GM21786 (cell line): ENCODE measurements at regions not wholly inside any gene's neighbourhood (a gene's known extent, or its start where the extent isn't known, plus 50 kb on each side); places are given as distances from the start of the nearest gene placed in this dataset.

Experiments
- ATAC-seq: cut with Tn5 transposase; IDR thresholded peaks from one replicate; pipeline ENCODE4 v1.9.1; 2021; ENCODE audit not compliant: unreplicated experiment

DNA sequence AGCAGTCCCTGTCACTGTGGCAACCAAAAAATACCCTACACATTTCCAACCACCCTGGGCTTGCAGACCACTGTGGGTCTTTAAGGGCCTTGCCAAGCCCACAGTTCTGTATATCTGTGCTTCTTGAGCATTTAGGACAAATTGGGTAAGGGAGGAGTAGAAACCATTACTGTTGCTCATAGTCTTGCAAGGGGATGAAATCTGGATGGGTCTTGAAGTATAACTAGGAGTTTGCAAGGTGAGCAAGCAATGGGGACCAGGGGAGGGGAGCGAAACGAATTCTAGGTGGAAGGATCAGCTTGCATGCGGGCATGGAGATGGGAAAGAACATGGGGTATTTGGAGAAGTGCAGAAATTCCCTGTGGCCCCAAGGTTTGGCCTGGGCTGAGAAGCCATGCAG lies 202.9 kb downstream of the RAB11FIP4 start:
- ATAC-seq: no peak

DNA sequence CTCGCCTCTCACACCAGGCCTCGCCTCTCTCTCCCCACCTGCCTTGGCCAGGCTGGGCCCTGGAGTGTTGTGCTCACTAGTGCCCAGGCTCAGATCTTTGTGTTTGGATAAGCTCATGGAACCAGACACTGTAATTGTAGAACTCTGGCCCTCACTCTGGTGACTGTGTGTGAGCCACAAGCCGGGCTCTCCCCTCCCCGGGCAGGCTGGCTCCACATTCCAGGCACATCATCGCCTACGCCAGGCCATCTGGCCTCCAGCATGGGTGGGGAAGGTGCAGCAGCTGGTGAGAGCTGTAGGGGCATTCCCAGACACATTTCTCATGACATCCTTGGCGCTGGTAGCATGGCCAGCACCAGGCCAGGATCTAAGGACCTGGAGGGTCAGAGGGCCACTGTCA lies 202.3 kb downstream of the RAB11FIP4 start:
- ATAC-seq: no peak

DNA sequence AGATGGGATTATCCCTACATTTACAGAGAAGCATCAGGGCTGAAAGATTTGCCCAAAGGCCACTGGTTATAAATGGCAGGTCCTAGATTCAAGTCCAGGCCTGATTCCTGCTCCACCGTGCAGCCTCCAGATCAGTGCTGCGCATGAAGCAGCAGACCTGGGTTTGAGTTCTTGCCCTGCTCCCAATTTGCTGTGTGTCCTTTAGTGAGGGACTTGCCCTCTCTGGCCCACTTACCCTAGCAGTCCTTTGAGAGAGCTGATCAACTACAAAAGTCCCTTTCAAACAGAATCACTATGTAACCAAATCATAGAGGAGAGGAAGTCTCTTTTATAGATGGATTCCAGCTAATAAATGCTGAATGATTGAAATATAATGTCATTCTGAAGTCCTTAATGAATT lies 200.4 kb downstream of the RAB11FIP4 start:
- ATAC-seq: no peak

DNA sequence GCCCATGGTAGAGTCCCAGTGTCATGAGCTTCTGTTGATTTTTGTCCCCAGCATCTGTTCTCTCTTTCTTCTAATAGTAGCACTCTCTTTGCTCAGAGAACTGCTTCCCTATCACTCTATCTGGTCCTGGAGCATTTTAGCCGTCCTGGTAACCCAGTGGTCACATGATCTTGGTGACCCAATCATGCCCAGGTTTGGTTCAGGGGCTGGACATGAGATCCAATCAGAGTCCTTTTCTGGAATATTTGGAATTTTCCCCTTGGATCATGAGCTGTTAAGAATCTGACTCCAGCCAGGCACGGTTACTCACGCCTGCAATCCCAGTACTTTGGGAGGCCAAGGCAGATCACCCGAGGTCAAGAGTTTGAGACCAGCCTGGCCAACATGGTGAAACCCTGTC lies 197.0 kb downstream of the RAB11FIP4 start:
- no peak for ATAC-seq

DNA sequence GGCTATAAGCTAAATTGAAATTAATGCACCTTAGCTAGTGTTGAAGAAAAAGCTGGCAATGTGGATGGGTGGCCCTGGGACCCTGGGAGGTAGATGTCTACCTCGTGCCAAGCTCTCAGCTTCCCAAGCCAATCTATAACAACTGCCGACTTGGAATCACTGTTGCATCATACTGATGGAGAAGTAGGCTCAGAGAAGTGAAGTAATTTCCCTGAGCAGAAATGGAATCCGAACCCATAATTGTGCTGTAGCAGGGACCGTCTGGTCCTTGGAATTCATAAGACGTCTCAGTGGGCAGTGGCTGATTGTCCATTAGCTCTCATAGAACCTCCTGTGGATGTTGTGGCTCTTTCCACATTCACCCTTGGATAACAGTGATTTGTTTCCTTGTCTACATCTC lies 196.6 kb downstream of the RAB11FIP4 start:
- ATAC-seq: no peak
